HG02642 (cell line): ENCODE measurements at regions not wholly inside any gene's neighbourhood (a gene's known extent, or its start where the extent isn't known, plus 50 kb on each side); places are given as distances from the start of the nearest gene placed in this dataset.

ENCODE experiments used
- ATAC-seq: cut with Tn5 transposase; IDR thresholded peaks from one replicate; pipeline ENCODE4 v1.9.1; 2021; ENCODE audit warnings: mild to moderate bottlenecking; ENCODE audit not compliant: unreplicated experiment, poor library complexity

- ATAC-seq = no peak
These were observed 111.6 kb upstream of the MEOX2 start for GRCh38 chr7:15798081-15798480.

GRCh38 chr7:15795393-15795792, 108.9 kb upstream of the MEOX2 start:
- no peak for ATAC-seq

- ATAC-seq = no peak
These were observed 108.3 kb upstream of the MEOX2 start for GRCh38 chr7:15794801-15795200.

GRCh38 chr7:15784694-15785030, 98.2 kb upstream of the MEOX2 start:
- no peak for ATAC-seq

GRCh38 chr7:15783987-15784693, 97.7 kb upstream of the MEOX2 start:
- ATAC-seq = no peak

- ATAC-seq = no peak
These were observed 96.2 kb upstream of the MEOX2 start for GRCh38 chr7:15782656-15783055.

GRCh38 chr7:15781944-15782343, 95.5 kb upstream of the MEOX2 start:
- ATAC-seq = no peak

GRCh38 chr7:15780271-15780670, 93.8 kb upstream of the MEOX2 start:
- no peak for ATAC-seq

- no peak for ATAC-seq
These were observed 91.7 kb upstream of the MEOX2 start for GRCh38 chr7:15778191-15778590.

GRCh38 chr7:15765753-15766152, 79.3 kb upstream of the MEOX2 start:
- no peak for ATAC-seq

GRCh38 chr7:15764851-15765382, 78.4 kb upstream of the MEOX2 start:
- ATAC-seq = no peak

GRCh38 chr7:15764010-15764409, 77.5 kb upstream of the MEOX2 start:
- ATAC-seq = no peak

- ATAC-seq = no peak
These were observed 70.8 kb upstream of the MEOX2 start for GRCh38 chr7:15757041-15758000.

- ATAC-seq = no peak
These were observed 68.6 kb upstream of the MEOX2 start for GRCh38 chr7:15755061-15755460.

- ATAC-seq = no peak
These were observed 67.5 kb upstream of the MEOX2 start for GRCh38 chr7:15753887-15754579.

- no peak for ATAC-seq
These were observed 65.9 kb upstream of the MEOX2 start for GRCh38 chr7:15752377-15752776.

- ATAC-seq = no peak
These were observed 64.8 kb upstream of the MEOX2 start for GRCh38 chr7:15751191-15751701.

- no peak for ATAC-seq
These were observed 64.2 kb upstream of the MEOX2 start for GRCh38 chr7:15750727-15751126.

- no peak for ATAC-seq
These were observed 63.1 kb upstream of the MEOX2 start for GRCh38 chr7:15749631-15750030.

GRCh38 chr7:15747712-15748111, 61.2 kb upstream of the MEOX2 start:
- no peak for ATAC-seq

GRCh38 chr7:15747301-15747700, 60.8 kb upstream of the MEOX2 start:
- ATAC-seq = no peak
